Endodermal cell (in vitro differentiated cells): ENCODE measurements at regions not wholly inside any gene's neighbourhood (a gene's known extent, or its start where the extent isn't known, plus 50 kb on each side); places are given as distances from the start of the nearest gene placed in this dataset.

ENCODE experiments used
- DNase-seq: peaks from one replicate; pipeline ENCODE4 v3.0.0-alpha.2; 2017
- H3K27ac ChIP-seq: 2 replicates; pipeline ENCODE4 v1.5.1; 2013; ENCODE audit warnings: mild to moderate bottlenecking, low read depth, low read length, moderate library complexity
- H3K27me3 ChIP-seq: 2 replicates; pipeline ENCODE4 v1.6.1; 2013; ENCODE audit warnings: mild to moderate bottlenecking, low read length, moderate library complexity; ENCODE audit not compliant: insufficient read depth, control insufficient read depth, poor library complexity, severe bottlenecking
- H3K36me3 ChIP-seq: 2 replicates; pipeline ENCODE4 v1.7.0; 2013; ENCODE audit warnings: mild to moderate bottlenecking, low read length, moderate library complexity; ENCODE audit not compliant: control insufficient read depth, insufficient read depth
- H3K4me1 ChIP-seq: one replicate; pipeline ENCODE4 v1.7.0; 2013; ENCODE audit warnings: low read length; ENCODE audit not compliant: control insufficient read depth, insufficient read depth
- H3K4me3 ChIP-seq: 2 replicates; pipeline ENCODE4 v1.5.1; 2013; ENCODE audit warnings: mild to moderate bottlenecking, low read length, moderate library complexity
- H3K9ac ChIP-seq: 2 replicates; pipeline ENCODE4 v1.6.1; 2013; ENCODE audit warnings: mild to moderate bottlenecking, low read length, moderate library complexity; ENCODE audit not compliant: poor library complexity, severe bottlenecking; ENCODE audit errors: extremely low read depth
- H3K9me3 ChIP-seq: 2 replicates; pipeline ENCODE4 v1.6.1; 2013; ENCODE audit warnings: mild to moderate bottlenecking, low read length, moderate library complexity; ENCODE audit not compliant: control insufficient read depth
- H3K27ac Mint-ChIP-seq: 2 replicates; pipeline ENCODE4 v1.8.0; 2020; ENCODE audit warnings: mixed read lengths
- H3K27me3 Mint-ChIP-seq: 2 replicates; pipeline ENCODE4 v1.8.0; 2021; ENCODE audit warnings: mild to moderate bottlenecking, mixed read lengths; ENCODE audit not compliant: insufficient read depth
- H3K36me3 Mint-ChIP-seq: 2 replicates; pipeline ENCODE4 v1.8.0; 2020; ENCODE audit warnings: low read depth, mixed read lengths
- H3K4me1 Mint-ChIP-seq: 2 replicates; pipeline ENCODE4 v1.8.0; 2020; ENCODE audit warnings: mixed read lengths
- H3K4me3 Mint-ChIP-seq: 2 replicates; pipeline ENCODE4 v1.8.0; 2020; ENCODE audit warnings: mild to moderate bottlenecking, moderate library complexity, mixed read lengths
- H3K9me3 Mint-ChIP-seq: 2 replicates; pipeline ENCODE4 v1.8.0; 2020; ENCODE audit warnings: mild to moderate bottlenecking, mixed read lengths
- CTCF ChIP-seq: fragments of 200-600 bp; sonication (generic); conservative IDR thresholded peaks from 2 replicates; pipeline ENCODE4 v1.5.0; 2021; ENCODE audit warnings: antibody characterized with exemption, mild to moderate bottlenecking
- WGBS, 2 experiments: methylation state at CpG; one replicate each; pipeline versions ENCODE4 v1.1.5 to v1.1.7; 2013; ENCODE audit warnings: missing lambda C conversion rate in 2 of 2, mixed read lengths in 1 of 2; ENCODE audit not compliant: insufficient coverage in 1 of 2, insufficient read length in 1 of 2; 5-methylcytosine and 5-hydroxymethylcytosine counted together

GRCh38 chr1:103960045-103960444 lies 210.3 kb downstream of the AMY1C start:
- Histone ChIP-seq H3K4me3 (no peak overlapping the region), H3K9me3 (peaks cover 16% of the 10 kb centered on the region), H3K36me3 (no peaks in the 10 kb centered on the region), H3K9ac (no peak overlapping the region), H3K4me1 (no peaks in the 10 kb centered on the region), H3K27me3 (peaks cover 9% of the 10 kb centered on the region), H3K27ac (no peak overlapping the region)
- H3K27ac Mint-ChIP-seq = no peak overlapping the region
- WGBS, 2 experiments = 89% methylated on average over 3 of the region's 3 CpGs; no CpG with 5 or more reads in 1 of the 2 experiments
- no peak for DNase-seq
- no peaks in the 10 kb centered on the region for H3K27me3 Mint-ChIP-seq
- TF ChIP-seq CTCF = no peak
- H3K4me3 Mint-ChIP-seq = no peak overlapping the region
- no peaks in the 10 kb centered on the region for H3K36me3 Mint-ChIP-seq
- H3K9me3 Mint-ChIP-seq = peaks cover 5% of the 10 kb centered on the region
- H3K4me1 Mint-ChIP-seq = peaks cover 2% of the 10 kb centered on the region

- Mint-ChIP-seq H3K4me1 (peaks cover 4% of the 10 kb centered on the region), H3K9me3 (peaks cover 5% of the 10 kb centered on the region), H3K4me3 (no peak overlapping the region), H3K36me3 (no peaks in the 10 kb centered on the region), H3K27ac (no peak overlapping the region), H3K27me3 (no peaks in the 10 kb centered on the region)
- Histone ChIP-seq H3K9me3 (peaks cover 16% of the 10 kb centered on the region), H3K27me3 (peaks cover 9% of the 10 kb centered on the region), H3K36me3 (no peaks in the 10 kb centered on the region), H3K9ac (no peak overlapping the region), H3K4me1 (no peaks in the 10 kb centered on the region), H3K4me3 (no peak overlapping the region), H3K27ac (no peak overlapping the region)
- no peak for DNase-seq
- 75 to 91% methylated on average over 1 to 6 of the region's 6 CpGs for WGBS, 2 experiments
- no peak for TF ChIP-seq CTCF
Measured at GRCh38 chr1:103960710-103961109, 211.0 kb downstream of the AMY1C start.

- 93 to 100% methylated on average over 1 to 3 of the region's 3 CpGs for WGBS, 2 experiments
- H3K9me3 ChIP-seq = no peaks in the 10 kb centered on the region
- DNase-seq = no peak
- H3K36me3 ChIP-seq = no peaks in the 10 kb centered on the region
- H3K9me3 Mint-ChIP-seq = no peaks in the 10 kb centered on the region
- no peak overlapping the region for H3K4me3 ChIP-seq
- TF ChIP-seq CTCF = no peak
- H3K36me3 Mint-ChIP-seq = no peaks in the 10 kb centered on the region
- no peak overlapping the region for H3K4me3 Mint-ChIP-seq
- H3K9ac ChIP-seq = no peak overlapping the region
- no peaks in the 10 kb centered on the region for H3K4me1 ChIP-seq
- H3K27me3 Mint-ChIP-seq = no peaks in the 10 kb centered on the region
- H3K27ac ChIP-seq = no peak overlapping the region
- no peak overlapping the region for H3K27ac Mint-ChIP-seq
- H3K4me1 Mint-ChIP-seq = no peaks in the 10 kb centered on the region
- no peaks in the 10 kb centered on the region for H3K27me3 ChIP-seq
Measured at GRCh38 chr1:103986792-103987191, 237.1 kb downstream of the AMY1C start.
